Spleen (tissue), 7 donors: ENCODE measurements at regions not wholly inside any gene's neighbourhood (a gene's known extent, or its start where the extent isn't known, plus 50 kb on each side); places are given as distances from the start of the nearest gene placed in this dataset.

Source experiments
- CTCF ChIP-seq, 11 experiments: fragments of 200-600 bp in 7 of 11; fragments of 450-650 bp in 4 of 11; sonication (generic) in 4 of 11; IDR thresholded peaks in 8 of 11; conservative IDR thresholded peaks in 3 of 11; 1 replicate in 7 of 11; 2 replicates in 4 of 11; pipeline versions ENCODE4 v1.4.0 to v1.8.0; 2016 to 2021; ENCODE audit warnings: antibody characterized with exemption in 11 of 11, inconsistent platforms in 4 of 11, mild to moderate bottlenecking in 1 of 11
- POLR2A ChIP-seq, 3 donors: fragments of 450-650 bp; IDR thresholded peaks; one replicate each; pipeline ENCODE4 v1.5.1; 2017; ENCODE audit warnings: antibody characterized with exemption in 3 of 3, mild to moderate bottlenecking in 1 of 3
- POLR2AphosphoS5 ChIP-seq, 3 donors: sonication (generic); formaldehyde crosslinking; IDR thresholded peaks; one replicate each; pipeline ENCODE4 v1.5.1; 2017; ENCODE audit warnings: antibody characterized with exemption in 3 of 3
- donor health status: DM: no; HTN: no; CAD: no; lungs with moderate emphysema.
- donor health status: DM: no; HTN: no; CAD: no.
- donor health status: DM: no; HTN: no; CAD: no.

GRCh38 chr9:6149315-6149714 is 66.3 kb upstream of the IL33 start:
- TF ChIP-seq CTCF (IDR thresholded peaks at IDR 0.05 in 8 of 11, conservative IDR thresholded peaks at IDR 0.05 in 3 of 11) (no peak), POLR2A (IDR thresholded peaks at IDR 0.05) (no peak), POLR2AphosphoS5 (IDR thresholded peaks at IDR 0.05) (no peak)
